GDM1 (cell line): ENCODE measurements at regions not wholly inside any gene's neighbourhood (a gene's known extent, or its start where the extent isn't known, plus 50 kb on each side); places are given as distances from the start of the nearest gene placed in this dataset.

Experiments
- DNase-seq: peaks from one replicate; lab custom pipeline; 2025; lab: John Stamatoyannopoulos, UW

- no peak for DNase-seq
Measured at GRCh38 chr12:92032101-92032500, 113.5 kb downstream of the BTG1 start.

GRCh38 chr12:92030618-92031017 lies 115.0 kb downstream of the BTG1 start:
- DNase-seq, result peak; percentile 20

- DNase-seq, result no peak
Measured at GRCh38 chr12:92029902-92030586, 115.6 kb downstream of the BTG1 start.

- DNase-seq, result no peak
Measured at GRCh38 chr12:92029136-92029535, 116.5 kb downstream of the BTG1 start.

- no peak for DNase-seq
Measured at GRCh38 chr12:92028441-92028709, 117.3 kb downstream of the BTG1 start.

GRCh38 chr12:92027701-92028440 lies 117.8 kb downstream of the BTG1 start:
- no peak for DNase-seq

- no peak for DNase-seq
Measured at GRCh38 chr12:92027243-92027642, 118.4 kb downstream of the BTG1 start.

GRCh38 chr12:92025462-92026207 lies 120.0 kb downstream of the BTG1 start:
- DNase-seq, result no peak

GRCh38 chr12:92022093-92022492 lies 123.6 kb downstream of the BTG1 start:
- DNase-seq, result no peak

GRCh38 chr12:92021666-92022035 lies 124.0 kb downstream of the BTG1 start:
- DNase-seq, result no peak

- DNase-seq, result no peak
Measured at GRCh38 chr12:92020983-92021665, 124.5 kb downstream of the BTG1 start.

- no peak for DNase-seq
Measured at GRCh38 chr12:92019491-92020277, 126.0 kb downstream of the BTG1 start.

GRCh38 chr12:92012691-92013090 lies 133.0 kb downstream of the BTG1 start:
- no peak for DNase-seq

- DNase-seq, result no peak
Measured at GRCh38 chr12:92010853-92011701, 134.6 kb downstream of the BTG1 start.

- DNase-seq, result no peak
Measured at GRCh38 chr12:92010368-92010767, 135.3 kb downstream of the BTG1 start.

GRCh38 chr12:92008345-92008744 lies 137.3 kb downstream of the BTG1 start:
- no peak for DNase-seq

GRCh38 chr12:92007787-92008186 lies 137.9 kb downstream of the BTG1 start:
- DNase-seq, result no peak

- no peak for DNase-seq
Measured at GRCh38 chr12:92003701-92004100, 141.9 kb downstream of the BTG1 start.

GRCh38 chr12:92002673-92003382 lies 142.8 kb downstream of the BTG1 start:
- no peak for DNase-seq

GRCh38 chr12:92002195-92002649 lies 143.4 kb downstream of the BTG1 start:
- no peak for DNase-seq
